GM18951 (cell line): ENCODE measurements at regions not wholly inside any gene's neighbourhood (a gene's known extent, or its start where the extent isn't known, plus 50 kb on each side); places are given as distances from the start of the nearest gene placed in this dataset.

Source experiments
- POLR2A ChIP-seq: IDR thresholded peaks from 4 replicates; pipeline ENCODE4 v1.6.1; 2011; ENCODE audit warnings: mild to moderate bottlenecking; ENCODE audit not compliant: insufficient read length, insufficient read depth; ENCODE audit errors: extremely low read depth
- in situ Hi-C: fragments of 300-500 bp; cut with MboI; formaldehyde crosslinking; loops from one replicate; pipeline ENCODE4 v1.12.0; 2022; ENCODE audit warnings: low sequenced_read_pairs, mixed read lengths, inconsistent platforms; ENCODE audit not compliant: unreplicated experiment

GRCh38 chr15:95365511-95366107, 964.9 kb upstream of the NR2F2 start:
- TF ChIP-seq POLR2A, result no peak
- in situ Hi-C loops, result no loop called here

GRCh38 chr15:95368191-95368590, 962.3 kb upstream of the NR2F2 start:
- TF ChIP-seq POLR2A, result no peak
- in situ Hi-C loops, result no loop called here

GRCh38 chr15:95368755-95369601, 961.5 kb upstream of the NR2F2 start:
- TF ChIP-seq POLR2A, result no peak
- in situ Hi-C loops, result no loop called here

GRCh38 chr15:95370291-95370690, 960.2 kb upstream of the NR2F2 start:
- in situ Hi-C loops, result no loop called here
- TF ChIP-seq POLR2A, result no peak

- in situ Hi-C loops, result no loop called here
- no peak for TF ChIP-seq POLR2A
These were observed 958.8 kb upstream of the NR2F2 start for GRCh38 chr15:95371664-95372063.

- in situ Hi-C loops, result no loop called here
- no peak for TF ChIP-seq POLR2A
These were observed 955.2 kb upstream of the NR2F2 start for GRCh38 chr15:95375281-95375680.

- in situ Hi-C loops, result no loop called here
- TF ChIP-seq POLR2A, result no peak
These were observed 953.1 kb upstream of the NR2F2 start for GRCh38 chr15:95377258-95377852.

GRCh38 chr15:95394186-95395067, 936.1 kb upstream of the NR2F2 start:
- in situ Hi-C loops, result no loop called here
- TF ChIP-seq POLR2A, result no peak

GRCh38 chr15:95400428-95400827, 930.1 kb upstream of the NR2F2 start:
- in situ Hi-C loops, result no loop called here
- TF ChIP-seq POLR2A, result no peak

GRCh38 chr15:95401587-95401986, 928.9 kb upstream of the NR2F2 start:
- TF ChIP-seq POLR2A, result no peak
- in situ Hi-C loops, result no loop called here

GRCh38 chr15:95405447-95405846, 925.1 kb upstream of the NR2F2 start:
- no peak for TF ChIP-seq POLR2A
- in situ Hi-C loops, result no loop called here

- no peak for TF ChIP-seq POLR2A
- in situ Hi-C loops, result no loop called here
These were observed 923.0 kb upstream of the NR2F2 start for GRCh38 chr15:95407534-95407933.

GRCh38 chr15:95409211-95409610, 921.3 kb upstream of the NR2F2 start:
- no peak for TF ChIP-seq POLR2A
- in situ Hi-C loops, result no loop called here

GRCh38 chr15:95409626-95410310, 920.7 kb upstream of the NR2F2 start:
- TF ChIP-seq POLR2A, result no peak
- in situ Hi-C loops, result no loop called here
